Upper lobe of right lung (tissue), 1 donor: ENCODE measurements at regions not wholly inside any gene's neighbourhood (a gene's known extent, or its start where the extent isn't known, plus 50 kb on each side); places are given as distances from the start of the nearest gene placed in this dataset.

ENCODE experiments used
- ATAC-seq: fragments of 200-7000 bp; cut with Tn5 transposase; one replicate; pipeline ENCODE4 v1.9.1; 2020; ENCODE audit warnings: mild to moderate bottlenecking, moderate library complexity
- DNase-seq: peaks from one replicate; pipeline ENCODE4 v3.0.0-alpha.2; 2020
- H3K27ac ChIP-seq: fragments of 200-600 bp; one replicate; pipeline ENCODE4 v1.8.0; 2022
- H3K27me3 ChIP-seq: fragments of 200-600 bp; one replicate; pipeline ENCODE4 v1.8.0; 2022; ENCODE audit warnings: mild to moderate bottlenecking
- H3K36me3 ChIP-seq: fragments of 200-600 bp; one replicate; pipeline ENCODE4 v1.8.0; 2022
- H3K4me1 ChIP-seq: fragments of 200-600 bp; one replicate; pipeline ENCODE4 v1.8.0; 2022
- H3K4me3 ChIP-seq: fragments of 200-600 bp; one replicate; pipeline ENCODE4 v1.8.0; 2022; ENCODE audit warnings: mild to moderate bottlenecking
- H3K9me3 ChIP-seq: fragments of 200-600 bp; one replicate; pipeline ENCODE4 v1.8.0; 2022
- intact Hi-C: fragments of 100-400 bp; cut with DNase I; formaldehyde crosslinking; loops from one replicate; pipeline ENCODE4 v1.11.0; 2022
- TF ChIP-seq, protein P1 (sequence below): fragments of 200-600 bp; IDR thresholded peaks from one replicate; pipeline ENCODE4 v1.8.0; 2022; ENCODE audit warnings: antibody characterized with exemption
- donor health status: DM: no; HTN: yes; CAD: no; lungs with severe emphysema.

- H3K36me3 ChIP-seq: no peaks in the 10 kb centered on the region
- no peak overlapping the region for H3K4me3 ChIP-seq
- no peak overlapping the region for H3K27ac ChIP-seq
- H3K4me1 ChIP-seq: no peaks in the 10 kb centered on the region
- H3K9me3 ChIP-seq: no peaks in the 10 kb centered on the region
- intact Hi-C loops: no loop called here
- ATAC-seq: no peak
- no peaks in the 10 kb centered on the region for H3K27me3 ChIP-seq
- DNase-seq: no peak
- TF ChIP-seq, protein P1, sequence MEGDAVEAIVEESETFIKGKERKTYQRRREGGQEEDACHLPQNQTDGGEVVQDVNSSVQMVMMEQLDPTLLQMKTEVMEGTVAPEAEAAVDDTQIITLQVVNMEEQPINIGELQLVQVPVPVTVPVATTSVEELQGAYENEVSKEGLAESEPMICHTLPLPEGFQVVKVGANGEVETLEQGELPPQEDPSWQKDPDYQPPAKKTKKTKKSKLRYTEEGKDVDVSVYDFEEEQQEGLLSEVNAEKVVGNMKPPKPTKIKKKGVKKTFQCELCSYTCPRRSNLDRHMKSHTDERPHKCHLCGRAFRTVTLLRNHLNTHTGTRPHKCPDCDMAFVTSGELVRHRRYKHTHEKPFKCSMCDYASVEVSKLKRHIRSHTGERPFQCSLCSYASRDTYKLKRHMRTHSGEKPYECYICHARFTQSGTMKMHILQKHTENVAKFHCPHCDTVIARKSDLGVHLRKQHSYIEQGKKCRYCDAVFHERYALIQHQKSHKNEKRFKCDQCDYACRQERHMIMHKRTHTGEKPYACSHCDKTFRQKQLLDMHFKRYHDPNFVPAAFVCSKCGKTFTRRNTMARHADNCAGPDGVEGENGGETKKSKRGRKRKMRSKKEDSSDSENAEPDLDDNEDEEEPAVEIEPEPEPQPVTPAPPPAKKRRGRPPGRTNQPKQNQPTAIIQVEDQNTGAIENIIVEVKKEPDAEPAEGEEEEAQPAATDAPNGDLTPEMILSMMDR: no peak
Observed at GRCh38 chr3:102016417-102016816, 167.1 kb downstream of the NFKBIZ start.

DNA sequence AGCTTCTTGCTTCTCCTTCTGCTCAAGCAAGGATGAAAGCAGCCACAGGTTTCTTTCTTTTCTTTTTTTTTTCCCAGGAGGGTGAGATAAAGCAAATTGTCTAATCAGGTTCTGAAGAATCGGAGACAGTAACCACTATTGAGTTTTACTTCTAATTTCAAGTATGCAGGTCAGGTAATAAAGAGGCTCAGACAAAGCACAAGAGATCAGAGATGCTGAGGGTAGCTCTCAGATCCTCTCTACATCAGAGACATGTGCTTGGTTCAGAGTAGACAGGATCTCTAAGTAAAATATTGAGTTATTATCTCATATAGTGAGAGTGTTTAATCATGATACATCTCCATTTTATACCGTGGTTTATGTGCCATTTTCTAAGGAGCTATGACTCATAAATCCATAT is 168.5 kb downstream of the NFKBIZ start:
- Histone ChIP-seq H3K4me3 (no peak overlapping the region), H3K27me3 (no peaks in the 10 kb centered on the region), H3K36me3 (no peaks in the 10 kb centered on the region), H3K27ac (no peak overlapping the region), H3K9me3 (no peaks in the 10 kb centered on the region), H3K4me1 (no peaks in the 10 kb centered on the region)
- no peak for DNase-seq
- no peak for ATAC-seq
- intact Hi-C loops: no loop called here
- TF ChIP-seq, protein P1: no peak

DNA sequence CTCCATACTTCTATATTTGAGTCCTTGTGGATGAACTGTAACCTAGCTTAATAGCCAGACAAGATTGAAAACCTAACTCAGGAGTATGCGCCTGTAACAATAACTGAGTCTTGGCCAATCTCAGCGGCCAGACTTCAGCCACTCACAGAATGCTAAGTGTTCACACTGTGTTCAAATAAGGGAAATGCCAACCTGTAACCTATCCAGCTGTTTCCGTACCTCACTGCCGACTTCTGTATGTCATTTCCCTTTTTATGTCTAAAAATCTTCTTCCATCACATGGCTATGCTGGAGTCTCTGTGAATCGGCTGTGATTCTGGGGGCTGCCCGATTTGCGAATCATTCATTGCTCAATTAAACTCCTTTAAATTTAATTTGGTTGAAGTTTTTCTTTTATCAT is 169.2 kb downstream of the NFKBIZ start:
- Histone ChIP-seq H3K4me3 (no peak overlapping the region), H3K27ac (no peak overlapping the region), H3K36me3 (no peaks in the 10 kb centered on the region), H3K9me3 (no peaks in the 10 kb centered on the region), H3K4me1 (no peaks in the 10 kb centered on the region), H3K27me3 (no peaks in the 10 kb centered on the region)
- intact Hi-C loops: no loop called here
- ATAC-seq (no peak), DNase-seq (no peak)
- TF ChIP-seq, protein P1: no peak

GRCh38 chr3:102020735-102021134 is 171.4 kb downstream of the NFKBIZ start:
- Histone ChIP-seq H3K27ac (no peak overlapping the region), H3K4me3 (no peak overlapping the region), H3K9me3 (no peaks in the 10 kb centered on the region), H3K4me1 (no peaks in the 10 kb centered on the region), H3K36me3 (no peaks in the 10 kb centered on the region), H3K27me3 (no peaks in the 10 kb centered on the region)
- no peak for DNase-seq
- TF ChIP-seq, protein P1: no peak
- ATAC-seq: no peak
- intact Hi-C loops: no loop called here

DNA sequence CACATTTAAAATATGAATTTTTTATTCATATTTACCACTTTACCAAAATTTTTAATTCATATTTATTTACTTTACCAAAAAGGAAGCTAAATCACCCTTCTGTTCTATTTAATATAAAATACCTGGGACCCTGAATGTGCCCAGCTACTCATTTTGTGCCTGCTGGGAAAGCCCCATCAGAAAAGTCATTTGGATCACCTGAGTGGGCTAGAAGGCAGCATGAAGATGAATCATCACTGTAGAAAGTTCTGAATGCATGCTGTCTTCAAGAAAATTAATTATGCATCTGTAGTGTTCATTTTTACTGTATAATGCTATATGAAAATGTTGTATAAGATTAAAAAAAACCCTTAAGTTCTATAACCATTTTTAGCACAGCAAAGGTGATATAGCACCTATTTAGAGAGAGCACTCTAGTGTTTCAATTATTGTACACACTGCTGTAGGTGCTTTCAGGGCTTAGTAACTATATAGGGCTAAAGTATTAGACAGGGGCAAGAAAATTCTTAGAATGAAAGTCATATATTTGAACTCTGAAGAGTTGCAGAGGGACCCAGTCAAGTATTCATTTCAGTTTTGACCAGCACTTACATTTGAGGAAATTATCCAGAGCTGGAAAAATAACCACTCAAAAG is 175.1 kb downstream of the NFKBIZ start:
- intact Hi-C loops: no loop called here
- H3K9me3 ChIP-seq: no peaks in the 10 kb centered on the region
- no peak overlapping the region for H3K4me3 ChIP-seq
- no peaks in the 10 kb centered on the region for H3K27me3 ChIP-seq
- TF ChIP-seq, protein P1: no peak
- no peaks in the 10 kb centered on the region for H3K36me3 ChIP-seq
- ATAC-seq: no peak
- H3K4me1 ChIP-seq: no peaks in the 10 kb centered on the region
- no peak overlapping the region for H3K27ac ChIP-seq
- no peak for DNase-seq
